Fibroblast of pulmonary artery (primary cell): ENCODE measurements at regions not wholly inside any gene's neighbourhood (a gene's known extent, or its start where the extent isn't known, plus 50 kb on each side); places are given as distances from the start of the nearest gene placed in this dataset.

ENCODE experiments used
- DNase-seq: peaks from one replicate; pipeline ENCODE4 v3.0.0-alpha.2; 2010; ENCODE audit warnings: low read depth
- H3K4me3 ChIP-seq: replicated peaks from 2 replicates; pipeline ENCODE4 v1.5.1; 2011; ENCODE audit warnings: low read depth, mild to moderate bottlenecking, control low read depth, low read length, moderate library complexity
- TF ChIP-seq, protein P1 (sequence below): IDR thresholded peaks from 2 replicates; pipeline ENCODE4 v1.5.1; 2011; ENCODE audit warnings: mild to moderate bottlenecking, control low read depth, low read length, inconsistent platforms; ENCODE audit errors: missing control alignments

DNA sequence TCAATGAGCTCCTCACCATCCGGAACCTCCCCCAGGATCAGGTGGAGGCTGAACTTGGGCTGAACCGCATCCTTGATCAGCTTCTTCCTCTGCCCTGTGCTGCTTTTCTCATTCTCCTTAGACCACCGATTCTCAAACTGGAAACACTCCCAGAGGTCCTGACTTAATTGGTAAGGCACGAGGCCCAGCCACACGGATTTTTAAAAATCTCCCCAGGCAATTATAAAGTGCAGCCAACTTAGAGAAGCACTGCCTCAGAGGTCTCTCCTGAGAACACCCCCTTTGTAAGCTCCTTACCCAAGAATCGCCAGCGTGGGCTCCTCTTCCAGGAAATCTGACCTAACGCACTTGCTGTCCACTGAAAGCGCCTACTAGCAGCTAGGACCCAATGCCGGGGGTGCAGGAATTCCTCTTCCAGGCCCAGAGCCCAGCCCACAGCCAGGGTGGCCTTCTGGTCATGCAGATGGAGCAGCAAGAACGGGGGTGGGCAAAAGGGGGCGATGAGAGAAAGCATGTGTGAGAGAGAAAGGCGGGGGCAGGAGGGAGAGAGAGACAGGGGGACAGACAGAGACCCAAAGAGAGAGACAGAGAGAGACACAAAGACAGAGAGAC lies 66.9 kb upstream of the CACNA1A start:
- TF ChIP-seq, protein P1, sequence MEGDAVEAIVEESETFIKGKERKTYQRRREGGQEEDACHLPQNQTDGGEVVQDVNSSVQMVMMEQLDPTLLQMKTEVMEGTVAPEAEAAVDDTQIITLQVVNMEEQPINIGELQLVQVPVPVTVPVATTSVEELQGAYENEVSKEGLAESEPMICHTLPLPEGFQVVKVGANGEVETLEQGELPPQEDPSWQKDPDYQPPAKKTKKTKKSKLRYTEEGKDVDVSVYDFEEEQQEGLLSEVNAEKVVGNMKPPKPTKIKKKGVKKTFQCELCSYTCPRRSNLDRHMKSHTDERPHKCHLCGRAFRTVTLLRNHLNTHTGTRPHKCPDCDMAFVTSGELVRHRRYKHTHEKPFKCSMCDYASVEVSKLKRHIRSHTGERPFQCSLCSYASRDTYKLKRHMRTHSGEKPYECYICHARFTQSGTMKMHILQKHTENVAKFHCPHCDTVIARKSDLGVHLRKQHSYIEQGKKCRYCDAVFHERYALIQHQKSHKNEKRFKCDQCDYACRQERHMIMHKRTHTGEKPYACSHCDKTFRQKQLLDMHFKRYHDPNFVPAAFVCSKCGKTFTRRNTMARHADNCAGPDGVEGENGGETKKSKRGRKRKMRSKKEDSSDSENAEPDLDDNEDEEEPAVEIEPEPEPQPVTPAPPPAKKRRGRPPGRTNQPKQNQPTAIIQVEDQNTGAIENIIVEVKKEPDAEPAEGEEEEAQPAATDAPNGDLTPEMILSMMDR = no peak
- DNase-seq = no peak
- no peak overlapping the region for H3K4me3 ChIP-seq

DNA sequence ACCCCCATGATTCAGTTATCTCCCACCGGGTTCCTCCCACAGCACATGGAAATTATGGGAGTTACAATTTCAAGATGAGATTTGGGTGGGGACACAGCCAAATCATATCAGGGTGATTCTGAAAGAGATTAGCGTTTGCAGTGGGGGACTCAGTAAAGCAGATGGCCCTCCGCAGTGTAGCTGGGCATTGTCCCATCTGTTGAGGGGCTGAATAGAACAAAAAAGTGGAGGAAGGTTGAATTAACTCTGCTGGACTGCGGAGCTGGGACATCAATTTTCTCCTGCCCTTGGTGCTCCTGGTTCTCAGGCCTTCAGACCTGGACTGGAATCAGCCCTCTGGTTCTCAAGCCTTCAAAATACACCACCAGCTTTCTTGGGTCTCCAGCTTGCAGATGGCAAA lies 55.2 kb upstream of the CACNA1A start:
- TF ChIP-seq, protein P1 = no peak
- H3K4me3 ChIP-seq = no peak overlapping the region
- no peak for DNase-seq

DNA sequence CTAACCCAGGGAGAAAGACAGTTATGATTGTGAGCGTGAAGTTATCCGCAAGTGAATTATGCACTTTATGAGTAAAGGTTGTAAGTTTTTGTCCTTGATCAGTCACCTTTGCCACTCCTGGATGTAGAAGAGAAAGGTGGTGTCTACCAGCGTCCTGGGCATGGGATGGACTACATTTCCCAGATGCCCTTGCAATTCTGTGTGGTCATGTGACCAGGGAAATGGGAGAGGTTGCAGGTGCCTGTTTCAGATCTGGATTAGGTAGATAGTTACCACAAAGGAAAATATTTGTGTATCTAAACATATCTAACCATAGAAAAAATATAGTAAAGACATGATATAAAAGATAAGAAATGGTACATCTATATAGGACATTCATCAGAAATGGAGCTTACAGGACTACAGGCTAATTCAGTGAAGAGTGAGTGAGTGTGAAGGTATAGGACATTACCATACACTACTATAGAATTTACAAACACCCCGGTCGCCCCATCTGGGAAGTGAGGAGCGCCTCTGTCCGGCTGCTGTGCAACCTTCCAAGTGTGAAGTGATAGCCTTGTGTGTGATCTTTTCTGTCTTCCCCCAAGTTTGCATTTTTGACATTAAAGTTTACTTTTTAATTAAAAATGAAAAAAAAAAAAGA lies 51.6 kb upstream of the CACNA1A start:
- TF ChIP-seq, protein P1 = no peak
- H3K4me3 ChIP-seq = no peak overlapping the region

DNA sequence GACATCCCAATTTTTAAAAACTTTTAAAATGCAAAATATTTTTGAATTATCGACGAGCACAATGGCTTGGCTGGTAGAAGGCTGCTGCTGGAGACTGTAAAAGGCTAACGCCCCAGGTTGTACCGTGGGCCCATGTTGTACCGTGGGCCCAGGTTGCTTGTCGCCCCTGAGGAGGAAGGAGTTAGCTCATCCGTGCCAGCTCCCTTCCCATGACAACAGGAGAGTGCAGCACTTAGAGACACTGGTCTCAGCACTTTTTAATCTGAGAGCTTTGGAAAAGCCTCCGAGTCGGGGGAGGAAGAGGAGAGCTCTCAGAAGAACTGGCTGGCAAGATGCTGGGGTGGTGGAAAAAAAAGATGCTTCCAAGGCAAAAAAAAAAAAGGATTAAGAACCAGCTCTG lies 50.3 kb upstream of the CACNA1A start:
- DNase-seq = no peak
- TF ChIP-seq, protein P1 = no peak
- H3K4me3 ChIP-seq = no peak overlapping the region

More for the DNA sequence above, 51.6 kb upstream of the CACNA1A start:
- no peak for DNase-seq
